HepG2 (cell line): ENCODE measurements at regions not wholly inside any gene's neighbourhood (a gene's known extent, or its start where the extent isn't known, plus 50 kb on each side); places are given as distances from the start of the nearest gene placed in this dataset.
A peak's percentile ranks its signal among the peaks of the same experiment; 100 is the strongest.

ENCODE experiments used
- BHLHE40 ChIP-seq: IDR thresholded peaks from 2 replicates; pipeline ENCODE4 v1.6.1; 2011; ENCODE audit warnings: low read length, improper control_type of control experiment
- CAMTA2 ChIP-seq: sonication (generic); formaldehyde crosslinking; IDR thresholded peaks from 2 replicates; pipeline ENCODE4 v1.4.0; 2020; ENCODE audit warnings: mild to moderate bottlenecking, missing genetic modification reagents, borderline replicate concordance
- CCDC6 ChIP-seq: sonication (generic); formaldehyde crosslinking; IDR thresholded peaks from 2 replicates; pipeline ENCODE4 v1.8.1; 2022; ENCODE audit warnings: mild to moderate bottlenecking, missing genetic modification reagents, moderate library complexity
- CEBPG ChIP-seq: IDR thresholded peaks from 2 replicates; pipeline ENCODE4 v1.6.1; 2016
- HNF1B ChIP-seq: sonication (generic); formaldehyde crosslinking; IDR thresholded peaks from 2 replicates; pipeline ENCODE4 v1.5.1; 2020; ENCODE audit warnings: mild to moderate bottlenecking, moderate library complexity, missing genetic modification reagents
- MED1 ChIP-seq: sonication (generic); formaldehyde crosslinking; IDR thresholded peaks from 2 replicates; pipeline ENCODE4 v1.4.0; 2020; ENCODE audit warnings: missing genetic modification reagents
- PAF1 ChIP-seq: IDR thresholded peaks from 2 replicates; pipeline ENCODE4 v1.6.1; 2016; ENCODE audit warnings: missing genetic modification reagents, missing compliant biosample characterization
- PHF21A ChIP-seq: sonication (generic); formaldehyde crosslinking; IDR thresholded peaks from 2 replicates; pipeline ENCODE4 v1.5.0; 2020; ENCODE audit warnings: mild to moderate bottlenecking, missing genetic modification reagents
- POLR2AphosphoS5 ChIP-seq: IDR thresholded peaks from 2 replicates; pipeline ENCODE4 v1.6.1; 2012; ENCODE audit warnings: low read depth, low read length
- REL ChIP-seq: sonication (generic); formaldehyde crosslinking; conservative IDR thresholded peaks from 2 replicates; pipeline ENCODE4 v1.8.0; 2022; ENCODE audit warnings: mild to moderate bottlenecking, missing genetic modification reagents, moderate library complexity
- SNRNP70 ChIP-seq: fragments of 200-400 bp; formaldehyde crosslinking; IDR thresholded peaks from 2 replicates; pipeline ENCODE4 v1.6.1; 2017; ENCODE audit warnings: mild to moderate bottlenecking, low read depth, low read length, moderate library complexity
- SP5 ChIP-seq: IDR thresholded peaks from 2 replicates; pipeline ENCODE4 v1.6.1; 2016; ENCODE audit warnings: low read depth, borderline replicate concordance
- TEF ChIP-seq: sonication (generic); formaldehyde crosslinking; IDR thresholded peaks from 2 replicates; pipeline ENCODE4 v1.5.0; 2020; ENCODE audit warnings: missing genetic modification reagents
- U2AF2 ChIP-seq: fragments of 200-400 bp; formaldehyde crosslinking; IDR thresholded peaks from 2 replicates; pipeline ENCODE4 v1.6.1; 2017; ENCODE audit warnings: low read depth, mild to moderate bottlenecking, low read length
- ZNF12 ChIP-seq: sonication (generic); formaldehyde crosslinking; IDR thresholded peaks from 2 replicates; pipeline ENCODE4 v1.5.0; 2020; ENCODE audit warnings: missing genetic modification reagents
- ZNF225 ChIP-seq: sonication (generic); formaldehyde crosslinking; IDR thresholded peaks from 2 replicates; pipeline ENCODE4 v1.4.0; 2020; ENCODE audit warnings: mild to moderate bottlenecking, missing genetic modification reagents
- ZNF253 ChIP-seq: sonication (generic); formaldehyde crosslinking; IDR thresholded peaks from 2 replicates; pipeline ENCODE4 v1.8.0; 2022; ENCODE audit warnings: mild to moderate bottlenecking, missing genetic modification reagents, borderline replicate concordance
- ZNF501 ChIP-seq: sonication (generic); formaldehyde crosslinking; IDR thresholded peaks from 2 replicates; pipeline ENCODE4 v1.5.1; 2020; ENCODE audit warnings: mild to moderate bottlenecking, moderate library complexity, missing genetic modification reagents
- ZNF740 ChIP-seq: sonication (generic); formaldehyde crosslinking; IDR thresholded peaks from 2 replicates; pipeline ENCODE4 v1.4.0; 2020; ENCODE audit warnings: missing genetic modification reagents
- ZNF790 ChIP-seq: sonication (generic); formaldehyde crosslinking; IDR thresholded peaks from 2 replicates; pipeline ENCODE4 v1.8.0; 2022; ENCODE audit warnings: missing genetic modification reagents, mild to moderate bottlenecking, borderline replicate concordance

GRCh38 chr6:6915813-6916547 is 191.8 kb upstream of the RREB1 start (continued):
- TF ChIP-seq PHF21A (CRISPR knock-in tag) = no peak
- no peak for TF ChIP-seq BHLHE40
- no peak for TF ChIP-seq MED1 (CRISPR knock-in tag)
- no peak for TF ChIP-seq POLR2AphosphoS5
- TF ChIP-seq ZNF790 = no peak
- TF ChIP-seq CEBPG (CRISPR knock-in tag) = 0 out of 2 replicates have a peak, but pooled peaks have one; percentile 46
- TF ChIP-seq HNF1B (CRISPR knock-in tag) = 0 out of 2 replicates have a peak, but pooled peaks have one; percentile 34
- TF ChIP-seq ZNF501 = 0 out of 2 replicates have a peak, but pooled peaks have one; percentile 25
- TF ChIP-seq U2AF2 = no peak
- TF ChIP-seq CCDC6 (CRISPR knock-in tag) = no peak
- peak; percentile 61 for TF ChIP-seq ZNF12 (CRISPR knock-in tag)
- no peak for TF ChIP-seq SP5 (CRISPR knock-in tag)
- no peak for TF ChIP-seq ZNF225 (CRISPR knock-in tag)
- TF ChIP-seq ZNF253 (CRISPR knock-in tag) = no peak
- TF ChIP-seq PAF1 = no peak
- TF ChIP-seq REL = no peak
- TF ChIP-seq SNRNP70 = no peak
- no peak for TF ChIP-seq CAMTA2 (CRISPR knock-in tag)
- TF ChIP-seq TEF (CRISPR knock-in tag) = peak; percentile 96
- TF ChIP-seq ZNF740 (CRISPR knock-in tag) = no peak
